Activated CD4-positive, alpha-beta memory T cell treated with anti-CD3 and anti-CD28 coated beads for 36 hours (primary cell): ENCODE measurements at regions not wholly inside any gene's neighbourhood (a gene's known extent, or its start where the extent isn't known, plus 50 kb on each side); places are given as distances from the start of the nearest gene placed in this dataset.
"Not testable (repeated sequence)": the region's sequence is repeated elsewhere in the genome, so short reads cannot be mapped to it uniquely, and the experiment has no call there.

Experiments used
- CTCF ChIA-PET: fragments of 350-600 bp; sonication (Branson Sonifier 250); formaldehyde crosslinking; loops from one replicate; lab custom pipeline; 2021; ENCODE audit warnings: antibody characterized with exemption, inconsistent platforms; lab: Charles Lee
- POLR2A ChIA-PET: fragments of 350-600 bp; sonication (Branson Sonifier 250); formaldehyde crosslinking; loops from one replicate; lab custom pipeline; 2021; ENCODE audit warnings: antibody characterized with exemption; lab: Charles Lee
- DNase-seq: peaks from one replicate; pipeline ENCODE4 v3.0.0-alpha.2; 2020
- H3K27ac Mint-ChIP-seq: one replicate; pipeline ENCODE4 v1.8.0; 2021; ENCODE audit warnings: mixed read lengths
- H3K27me3 Mint-ChIP-seq: one replicate; pipeline ENCODE4 v1.8.0; 2021; ENCODE audit warnings: mixed read lengths
- H3K36me3 Mint-ChIP-seq: one replicate; pipeline ENCODE4 v1.8.0; 2021; ENCODE audit warnings: mixed read lengths
- H3K4me1 Mint-ChIP-seq: one replicate; pipeline ENCODE4 v1.8.0; 2021; ENCODE audit warnings: low read depth, mixed read lengths
- H3K4me3 Mint-ChIP-seq: one replicate; pipeline ENCODE4 v1.8.0; 2021; ENCODE audit warnings: mild to moderate bottlenecking, mixed read lengths
- H3K9me3 Mint-ChIP-seq: one replicate; pipeline ENCODE4 v1.8.0; 2021; ENCODE audit warnings: mixed read lengths
- intact Hi-C: fragments of 100-400 bp; cut with micrococcal nuclease; formaldehyde crosslinking; loops from one replicate; pipeline ENCODE4 v1.15.1; 2023

DNA sequence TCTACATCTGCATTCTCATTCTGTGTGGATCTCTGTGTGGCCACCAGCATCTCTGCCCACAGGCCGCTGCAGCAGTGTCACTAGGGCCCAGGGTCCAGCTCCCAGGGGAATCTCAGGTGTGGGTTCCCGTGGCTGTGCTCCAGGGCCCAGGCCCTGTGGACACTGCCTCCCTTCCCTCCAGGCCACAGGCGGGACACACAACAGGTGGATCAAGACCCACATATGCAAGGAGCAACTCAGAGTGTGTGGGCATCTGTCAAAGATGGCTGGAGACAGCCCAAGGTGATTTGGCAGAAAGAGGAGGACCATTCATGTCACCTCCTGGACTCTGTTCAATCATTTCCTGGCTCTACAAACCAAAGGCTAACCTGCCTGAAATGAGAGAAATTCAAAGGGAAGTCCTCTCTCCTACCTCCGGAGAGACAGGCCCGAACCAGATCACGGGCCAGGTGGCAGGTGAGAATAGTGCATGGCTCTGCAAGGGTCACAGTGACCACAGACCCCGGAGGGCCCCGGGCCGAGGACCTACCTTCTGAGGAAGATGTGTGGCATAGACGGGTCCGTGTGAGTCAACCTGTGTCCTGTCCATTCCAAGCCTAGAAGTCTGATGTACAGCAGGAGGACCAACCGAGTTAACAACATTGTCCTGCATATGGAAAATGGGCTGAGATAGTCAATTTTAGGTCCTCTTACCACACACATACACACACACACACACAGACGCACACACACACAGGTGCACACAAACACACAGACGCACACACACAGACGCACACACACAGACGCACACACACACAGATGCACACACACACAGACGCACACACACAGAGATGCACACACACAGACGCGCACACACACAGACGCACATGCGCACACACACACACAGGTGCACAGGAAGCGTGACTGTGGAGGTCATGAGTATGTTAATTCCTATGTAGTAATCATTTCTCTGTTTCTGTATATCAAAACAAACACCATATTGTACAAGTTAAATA is 1068.5 kb downstream of the BRD1 start:
- Mint-ChIP-seq H3K4me1 (no peaks in the 10 kb centered on the region), H3K27ac (no peak overlapping the region), H3K9me3 (no peaks in the 10 kb centered on the region), H3K4me3 (no peak overlapping the region), H3K27me3 (peaks cover 10% of the 10 kb centered on the region), H3K36me3 (no peaks in the 10 kb centered on the region)
- intact Hi-C loops, result no loop called here
- ChIA-PET POLR2A (no interaction called here), CTCF (no interaction called here)
- DNase-seq, result peak; percentile 0

DNA sequence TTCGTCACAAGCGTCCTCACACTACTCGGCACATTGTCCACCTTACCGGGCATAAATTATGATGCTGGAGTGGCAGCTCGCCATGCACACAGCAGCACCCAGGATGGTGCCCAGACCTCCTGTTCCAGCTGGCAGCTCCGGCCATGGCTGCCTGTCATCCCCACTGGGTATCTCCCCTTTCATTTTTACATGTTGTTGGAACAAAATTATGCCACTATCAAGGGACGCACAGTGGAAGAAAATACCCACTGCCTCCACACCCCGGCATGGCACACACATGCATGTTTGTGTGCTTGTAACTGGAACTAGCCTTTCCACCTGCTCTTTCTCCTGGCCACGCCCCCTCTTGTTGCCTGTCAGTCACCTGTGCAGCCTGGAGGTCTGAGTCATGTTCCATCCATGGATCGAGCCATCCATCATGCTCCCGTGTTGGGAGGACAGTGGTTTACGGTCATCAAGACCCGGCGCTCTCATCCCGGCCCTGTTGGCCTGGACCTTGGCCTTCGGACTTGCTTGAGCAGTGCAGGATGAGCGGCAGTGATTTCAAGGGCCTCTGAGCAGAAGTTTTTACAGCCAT is 1069.6 kb downstream of the BRD1 start:
- ChIA-PET CTCF (no interaction called here), POLR2A (no interaction called here)
- peaks cover 12% of the 10 kb centered on the region for H3K27me3 Mint-ChIP-seq
- no peak overlapping the region for H3K4me3 Mint-ChIP-seq
- no peaks in the 10 kb centered on the region for H3K36me3 Mint-ChIP-seq
- intact Hi-C loops, result no loop called here
- no peak overlapping the region for H3K27ac Mint-ChIP-seq
- peak; percentile 2 for DNase-seq
- no peaks in the 10 kb centered on the region for H3K9me3 Mint-ChIP-seq
- H3K4me1 Mint-ChIP-seq, result no peaks in the 10 kb centered on the region

DNA sequence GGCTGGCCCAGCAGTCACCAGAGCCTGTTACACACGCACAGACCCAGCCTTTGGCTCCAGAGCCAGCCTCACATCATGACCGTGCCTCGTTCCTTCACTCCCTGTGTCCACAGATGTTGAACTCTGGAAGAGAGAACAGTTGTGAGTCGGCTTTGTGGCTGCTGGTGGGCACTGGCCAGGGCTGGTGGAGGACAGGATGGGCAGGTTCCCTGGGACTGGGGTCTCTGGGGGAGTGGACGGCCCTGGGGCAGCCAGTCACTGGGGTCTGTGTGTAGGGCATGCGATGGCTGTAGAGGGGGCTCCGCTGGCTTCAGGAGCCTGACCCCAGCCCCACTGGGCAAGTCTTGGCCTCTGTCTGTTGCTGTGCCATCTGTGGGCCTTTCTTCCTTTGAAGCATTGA is 1070.1 kb downstream of the BRD1 start:
- Mint-ChIP-seq H3K27ac (no peak overlapping the region), H3K4me1 (no peaks in the 10 kb centered on the region)
- CTCF ChIA-PET, result no interaction called here

DNA sequence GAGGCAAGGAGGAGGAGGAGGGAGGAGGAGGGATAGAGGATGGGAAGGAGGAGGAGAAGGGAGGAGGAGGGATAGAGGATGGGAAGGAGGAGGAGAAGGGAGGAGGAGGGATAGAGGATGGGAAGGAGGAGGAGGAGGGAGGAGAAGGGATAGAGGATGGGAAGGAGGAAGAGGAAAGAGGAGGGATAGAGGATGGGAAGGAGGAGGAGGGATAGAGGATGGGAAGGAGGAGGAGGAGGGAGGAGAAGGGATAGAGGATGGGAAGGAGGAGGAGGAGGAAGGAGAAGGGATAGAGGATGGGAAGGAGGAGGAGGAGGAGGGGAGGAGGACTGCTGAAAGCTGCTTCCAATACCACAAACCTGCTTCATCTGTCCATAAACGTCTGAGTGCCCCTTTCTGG is 1070.5 kb downstream of the BRD1 start:
- POLR2A ChIA-PET, H3K36me3 Mint-ChIP-seq, DNase-seq, H3K9me3 Mint-ChIP-seq, H3K4me1 Mint-ChIP-seq, H3K4me3 Mint-ChIP-seq, intact Hi-C loops, CTCF ChIA-PET, H3K27ac Mint-ChIP-seq: not testable (repeated sequence)
- H3K27me3 Mint-ChIP-seq, result peaks cover 12% of the 10 kb centered on the region

More for the DNA sequence above, 1070.1 kb downstream of the BRD1 start:
- H3K36me3 Mint-ChIP-seq, result no peaks in the 10 kb centered on the region
- intact Hi-C loops, result no loop called here
- no peak for DNase-seq
- no peak overlapping the region for H3K4me3 Mint-ChIP-seq
- POLR2A ChIA-PET, result no interaction called here
- H3K27me3 Mint-ChIP-seq, result peaks cover 12% of the 10 kb centered on the region
- H3K9me3 Mint-ChIP-seq, result no peaks in the 10 kb centered on the region

DNA sequence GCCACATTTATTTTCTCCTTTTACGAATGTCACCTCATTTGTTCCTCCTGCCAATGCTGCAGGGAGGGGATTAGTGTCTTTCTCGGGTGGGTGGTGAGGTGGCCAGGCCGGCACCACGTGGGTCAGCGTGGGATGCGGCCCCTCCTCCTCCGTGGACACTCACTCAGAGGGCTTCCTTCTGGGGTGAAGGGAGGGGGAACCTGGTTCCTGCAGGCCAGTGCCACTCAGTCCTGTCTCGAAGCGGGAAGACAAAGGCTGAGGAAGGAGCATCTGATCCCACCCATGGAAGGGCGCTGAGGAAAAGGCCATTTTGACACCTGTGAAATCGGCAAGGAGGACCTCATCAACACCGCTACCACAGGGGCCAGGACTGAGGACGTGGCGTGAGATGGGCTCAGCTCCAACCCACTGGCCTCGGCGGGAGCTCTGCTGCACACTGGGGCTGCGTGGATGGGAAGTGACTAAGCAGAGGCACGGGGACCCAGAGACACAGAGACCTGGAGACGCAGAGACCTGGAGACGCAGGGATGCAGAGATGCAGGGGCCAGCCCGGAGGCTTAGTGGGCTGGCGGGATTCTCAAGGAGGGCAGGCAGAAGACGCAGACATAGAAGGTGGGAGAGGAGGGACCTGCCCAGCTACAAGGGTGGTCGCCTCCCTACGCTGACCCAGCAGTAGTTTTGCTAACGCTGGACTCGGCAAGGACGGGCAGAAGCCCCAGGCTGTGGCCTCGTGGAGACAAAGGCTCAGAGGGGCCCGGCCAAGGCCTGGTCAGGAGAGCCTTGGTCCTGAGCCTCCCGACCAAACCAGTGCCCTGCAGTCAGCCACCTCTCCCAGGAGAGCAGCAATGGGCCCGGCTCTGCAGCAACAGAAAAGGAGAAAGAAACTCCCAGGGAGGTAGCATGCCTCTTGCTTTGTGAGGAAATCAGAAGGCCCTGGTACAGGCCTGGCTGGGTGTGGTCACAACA is 1071.2 kb downstream of the BRD1 start:
- Mint-ChIP-seq H3K36me3 (no peaks in the 10 kb centered on the region), H3K27ac (no peak overlapping the region), H3K4me1 (no peaks in the 10 kb centered on the region), H3K4me3 (no peak overlapping the region), H3K27me3 (peaks cover 12% of the 10 kb centered on the region), H3K9me3 (no peaks in the 10 kb centered on the region)
- POLR2A ChIA-PET, result no interaction called here
- intact Hi-C loops, result no loop called here
- peak; percentile 1 for DNase-seq
- CTCF ChIA-PET, result no interaction called here

DNA sequence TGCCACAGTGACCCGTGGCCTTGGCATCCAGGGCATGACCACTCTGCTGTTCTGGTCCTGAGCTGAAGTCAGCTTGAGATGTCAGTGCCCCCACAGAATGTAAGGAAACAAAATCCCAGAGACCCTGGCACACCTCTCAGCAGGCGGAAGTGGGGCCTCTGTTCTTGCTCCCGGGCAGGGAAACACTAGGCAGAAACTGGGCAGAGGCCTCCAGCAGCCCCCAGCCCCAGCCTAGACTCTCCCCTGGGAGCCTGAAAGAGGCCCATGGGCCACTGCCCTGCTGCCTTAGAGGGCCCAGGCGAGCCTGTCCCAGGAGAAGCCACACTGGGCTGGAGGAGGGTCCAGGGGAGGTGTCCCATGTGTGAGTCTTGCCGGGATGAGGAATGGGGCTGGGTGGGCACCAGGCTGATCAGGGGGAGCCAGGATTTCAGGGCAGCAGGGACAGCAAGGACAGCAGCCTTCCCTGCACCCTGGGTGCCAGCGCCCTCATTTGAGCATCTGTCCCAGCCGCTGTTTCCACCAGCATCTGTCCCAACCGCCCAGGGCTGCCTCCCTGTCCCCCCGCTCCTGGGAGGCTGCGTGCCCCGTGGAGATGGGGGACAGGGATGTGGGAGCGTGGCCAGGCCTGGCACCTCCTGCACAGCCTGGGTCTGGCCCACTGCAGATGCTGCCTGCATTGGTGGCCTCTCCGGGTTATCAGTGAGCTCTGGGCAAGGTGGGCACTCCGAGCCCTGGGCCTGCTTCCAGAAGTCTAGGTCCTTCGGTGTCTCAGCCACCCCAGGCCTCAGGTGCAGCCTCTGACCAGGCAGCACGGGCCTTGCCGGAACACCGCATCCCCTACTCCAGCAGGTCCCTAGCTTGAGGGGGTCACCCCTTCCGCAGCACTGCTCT is 1072.4 kb downstream of the BRD1 start:
- no peaks in the 10 kb centered on the region for H3K9me3 Mint-ChIP-seq
- no peak overlapping the region for H3K4me3 Mint-ChIP-seq
- DNase-seq, result no peak
- ChIA-PET POLR2A (no interaction called here), CTCF (no interaction called here)
- no peaks in the 10 kb centered on the region for H3K4me1 Mint-ChIP-seq
- H3K27me3 Mint-ChIP-seq, result peaks cover 12% of the 10 kb centered on the region
- intact Hi-C loops, result no loop called here
- no peaks in the 10 kb centered on the region for H3K36me3 Mint-ChIP-seq
- no peak overlapping the region for H3K27ac Mint-ChIP-seq

DNA sequence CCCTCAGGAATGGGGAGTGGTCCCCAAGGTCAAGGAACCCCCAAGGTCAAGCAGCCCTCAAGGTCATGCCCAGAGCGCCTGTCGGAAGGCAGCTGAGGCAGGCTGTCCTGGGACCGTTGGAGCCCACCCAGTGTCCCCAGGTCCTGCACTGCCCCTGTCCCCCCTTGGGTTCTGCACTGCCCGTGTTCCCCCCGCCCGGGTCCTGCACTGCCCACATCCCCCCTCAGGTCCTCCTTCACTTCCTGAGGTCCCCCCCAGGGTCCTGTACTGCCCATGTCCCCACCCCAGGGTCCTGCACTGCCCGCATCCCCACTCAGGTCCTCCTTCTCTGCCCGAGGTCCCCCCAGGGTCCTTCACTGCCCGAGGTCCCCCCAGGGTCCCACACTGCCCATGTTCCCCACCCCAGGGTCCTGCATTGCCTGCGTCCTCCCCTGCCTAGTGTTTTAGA is 1073.0 kb downstream of the BRD1 start:
- POLR2A ChIA-PET, result no interaction called here
- H3K9me3 Mint-ChIP-seq, result no peaks in the 10 kb centered on the region
- DNase-seq, result no peak
- intact Hi-C loops, result no loop called here
- no peaks in the 10 kb centered on the region for H3K36me3 Mint-ChIP-seq
- no peak overlapping the region for H3K27ac Mint-ChIP-seq
- H3K4me1 Mint-ChIP-seq, result no peaks in the 10 kb centered on the region
- no peak overlapping the region for H3K4me3 Mint-ChIP-seq
- peaks cover 12% of the 10 kb centered on the region for H3K27me3 Mint-ChIP-seq
- CTCF ChIA-PET, result no interaction called here

DNA sequence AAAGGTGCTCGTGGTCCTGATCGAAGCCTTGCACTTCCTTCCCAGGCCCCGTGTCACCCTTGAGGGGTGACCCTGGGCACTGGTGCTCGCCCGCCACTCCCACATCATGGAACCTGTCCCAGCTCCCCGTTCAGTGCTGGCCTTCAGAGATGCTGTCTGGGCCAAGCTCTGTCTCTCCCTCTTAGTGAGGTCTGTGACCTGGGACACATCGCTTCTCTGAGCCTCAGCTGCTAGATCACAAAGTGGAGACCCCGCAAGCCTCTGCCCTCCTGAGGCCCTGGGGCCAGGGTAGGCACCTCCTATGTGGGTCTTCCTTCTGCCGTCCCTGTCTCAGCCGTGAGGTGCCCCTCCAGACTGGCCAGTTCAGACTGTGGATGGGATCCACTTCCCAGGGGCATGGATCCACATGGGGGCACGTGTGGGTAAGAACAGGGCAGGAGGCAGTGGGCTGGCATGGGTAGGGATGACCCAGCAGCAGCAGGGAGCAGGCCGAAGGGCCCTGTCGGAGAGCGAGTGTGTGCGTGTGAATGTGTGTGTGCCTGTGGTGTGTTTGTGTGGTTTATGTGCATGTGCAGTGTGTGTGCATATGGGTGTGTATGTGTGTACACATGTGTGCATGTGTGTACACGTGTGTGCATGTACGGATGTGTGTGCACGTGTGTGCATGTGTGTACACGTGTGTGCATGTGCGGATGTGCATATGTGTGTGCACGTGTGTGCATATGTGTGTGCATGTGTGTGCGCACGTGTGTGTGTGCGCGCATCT is 1073.7 kb downstream of the BRD1 start:
- Mint-ChIP-seq H3K27me3 (peaks cover 12% of the 10 kb centered on the region), H3K4me3 (no peak overlapping the region), H3K9me3 (no peaks in the 10 kb centered on the region), H3K4me1 (no peaks in the 10 kb centered on the region), H3K27ac (no peak overlapping the region), H3K36me3 (no peaks in the 10 kb centered on the region)
- DNase-seq, result no peak
- POLR2A ChIA-PET, result no interaction called here
- intact Hi-C loops, result no loop called here
- CTCF ChIA-PET, result no interaction called here

DNA sequence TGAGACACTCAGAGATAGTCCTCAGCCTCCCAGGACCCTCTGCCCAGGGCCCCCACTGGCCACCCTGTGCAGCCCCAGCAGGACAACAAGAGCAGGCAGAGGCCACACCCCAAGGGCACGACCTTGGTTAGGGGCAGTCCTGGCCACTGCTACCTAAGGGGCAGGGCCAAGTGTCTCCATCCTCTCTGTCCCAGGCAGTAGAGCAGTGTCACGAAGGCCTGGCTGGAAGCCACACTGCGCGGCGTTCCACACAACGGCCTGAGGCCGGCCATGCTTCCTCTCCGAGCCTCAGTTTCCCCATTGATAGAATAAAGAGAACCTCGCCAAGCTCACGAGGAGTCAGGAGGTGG is 1074.3 kb downstream of the BRD1 start:
- intact Hi-C loops, result no loop called here
- no peak for DNase-seq
- no peak overlapping the region for H3K4me3 Mint-ChIP-seq
- POLR2A ChIA-PET, result no interaction called here
- no peaks in the 10 kb centered on the region for H3K9me3 Mint-ChIP-seq
- peaks cover 12% of the 10 kb centered on the region for H3K27me3 Mint-ChIP-seq
- CTCF ChIA-PET, result no interaction called here
- no peaks in the 10 kb centered on the region for H3K36me3 Mint-ChIP-seq
- no peak overlapping the region for H3K27ac Mint-ChIP-seq
- no peaks in the 10 kb centered on the region for H3K4me1 Mint-ChIP-seq

DNA sequence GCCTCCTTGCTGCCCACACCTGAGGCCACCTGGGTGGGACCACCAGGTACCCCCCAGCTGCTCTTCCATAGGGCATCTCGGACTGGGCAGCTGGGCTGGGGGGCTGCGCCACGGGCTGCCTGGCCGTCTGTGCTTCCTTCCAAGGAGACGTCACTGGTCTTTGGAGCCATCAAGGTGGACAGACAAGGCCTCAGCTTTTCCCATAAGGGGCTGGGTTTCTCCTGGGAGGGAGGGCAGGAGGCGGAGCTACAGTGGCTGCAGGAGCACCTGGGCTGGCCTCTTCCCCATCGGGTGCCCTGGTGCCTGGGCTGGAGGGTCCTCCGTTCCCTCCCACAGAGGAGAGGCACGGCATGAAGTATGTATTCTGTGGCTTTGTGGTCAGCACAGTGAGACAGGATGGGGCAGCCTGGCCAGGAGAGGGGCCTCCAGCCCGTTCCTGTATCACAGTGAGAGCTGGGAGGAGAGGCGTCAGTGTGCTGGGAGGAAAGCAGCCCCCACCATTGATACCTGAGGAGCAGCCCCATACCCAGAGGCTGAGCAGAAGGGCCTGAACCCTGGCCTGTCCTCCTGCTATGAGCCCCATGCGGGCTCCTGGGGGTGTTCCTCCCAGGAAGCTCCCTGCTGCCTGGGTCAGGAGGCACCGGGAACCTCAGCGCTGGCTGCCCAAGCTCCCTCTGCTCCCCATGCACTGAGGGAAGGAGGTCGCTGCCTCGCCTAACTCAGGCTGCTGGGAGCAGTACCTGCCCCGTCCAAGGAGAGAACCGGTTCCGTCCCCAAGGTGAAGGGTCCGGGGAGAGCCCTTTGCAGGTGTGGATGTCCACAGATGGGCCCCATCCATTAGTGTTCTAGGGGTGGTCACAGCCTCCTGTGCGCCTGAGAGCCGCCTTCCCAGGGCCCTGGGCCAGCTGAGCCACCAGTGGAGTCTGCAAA is 1075.0 kb downstream of the BRD1 start:
- POLR2A ChIA-PET, result no interaction called here
- H3K4me3 Mint-ChIP-seq, result no peak overlapping the region
- CTCF ChIA-PET, result no interaction called here
- no peaks in the 10 kb centered on the region for H3K9me3 Mint-ChIP-seq
- DNase-seq, result no peak
- H3K4me1 Mint-ChIP-seq, result no peaks in the 10 kb centered on the region
- intact Hi-C loops, result no loop called here
- no peaks in the 10 kb centered on the region for H3K36me3 Mint-ChIP-seq
- no peak overlapping the region for H3K27ac Mint-ChIP-seq
- H3K27me3 Mint-ChIP-seq, result peaks cover 12% of the 10 kb centered on the region
